ENCODE measurements at regions not wholly inside any gene's neighbourhood (a gene's known extent, or its start where the extent isn't known, plus 50 kb on each side); places are given as distances from the start of the nearest gene placed in this dataset.
"Not testable (repeated sequence)": the region's sequence is repeated elsewhere in the genome, so short reads cannot be mapped to it uniquely, and the experiment has no call there.

DNA sequence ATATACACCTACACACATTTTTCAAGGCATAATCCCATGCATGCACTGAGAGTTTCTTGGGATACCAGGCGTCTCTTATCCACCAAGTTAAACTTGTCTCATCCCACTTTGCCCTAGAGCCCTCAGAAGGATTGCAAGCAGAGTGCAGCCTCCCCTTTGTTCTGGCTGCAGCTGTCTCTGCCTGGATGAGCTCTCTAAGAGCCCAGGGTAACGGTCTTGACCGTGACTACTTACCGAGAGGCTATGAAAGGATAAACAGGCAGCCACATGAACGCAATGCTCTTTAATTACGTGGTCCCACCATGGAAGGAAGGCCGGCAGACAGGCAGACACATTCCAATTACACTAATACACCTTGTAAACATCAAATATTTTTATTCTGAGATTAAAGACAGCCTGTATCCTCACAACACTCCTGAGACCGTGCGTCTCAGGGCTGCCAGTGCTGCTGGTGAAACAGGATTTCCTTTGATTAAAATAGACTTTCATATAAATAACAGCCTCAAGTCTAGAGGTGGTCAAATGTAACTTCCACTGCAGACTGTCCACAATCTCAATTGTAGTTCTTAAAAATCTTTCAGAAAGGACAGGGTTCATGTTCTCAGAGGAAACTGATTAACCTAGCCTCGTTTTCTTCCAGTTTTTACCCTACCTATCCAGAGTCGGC is 210.0 kb upstream of the PRDM1 start:
- DNase-seq (ENCODE audit: low spot score in 2 of 2): no peak
- H3K4me1 Mint-ChIP-seq: peaks cover 9% of the 10 kb centered on the region
- ATAC-seq (replicated peaks; ENCODE audit: extremely low read depth, poor library complexity, severe bottlenecking): no peak
- H3K27me3 Mint-ChIP-seq: peaks cover 41% of the 10 kb centered on the region
- H3K4me3 Mint-ChIP-seq: no peak overlapping the region
- H3K9me3 Mint-ChIP-seq: no peaks in the 10 kb centered on the region
- H3K27ac Mint-ChIP-seq (ENCODE audit: low read depth): no peak overlapping the region
- H3K36me3 Mint-ChIP-seq (ENCODE audit: insufficient read depth): peaks cover 2% of the 10 kb centered on the region

DNA sequence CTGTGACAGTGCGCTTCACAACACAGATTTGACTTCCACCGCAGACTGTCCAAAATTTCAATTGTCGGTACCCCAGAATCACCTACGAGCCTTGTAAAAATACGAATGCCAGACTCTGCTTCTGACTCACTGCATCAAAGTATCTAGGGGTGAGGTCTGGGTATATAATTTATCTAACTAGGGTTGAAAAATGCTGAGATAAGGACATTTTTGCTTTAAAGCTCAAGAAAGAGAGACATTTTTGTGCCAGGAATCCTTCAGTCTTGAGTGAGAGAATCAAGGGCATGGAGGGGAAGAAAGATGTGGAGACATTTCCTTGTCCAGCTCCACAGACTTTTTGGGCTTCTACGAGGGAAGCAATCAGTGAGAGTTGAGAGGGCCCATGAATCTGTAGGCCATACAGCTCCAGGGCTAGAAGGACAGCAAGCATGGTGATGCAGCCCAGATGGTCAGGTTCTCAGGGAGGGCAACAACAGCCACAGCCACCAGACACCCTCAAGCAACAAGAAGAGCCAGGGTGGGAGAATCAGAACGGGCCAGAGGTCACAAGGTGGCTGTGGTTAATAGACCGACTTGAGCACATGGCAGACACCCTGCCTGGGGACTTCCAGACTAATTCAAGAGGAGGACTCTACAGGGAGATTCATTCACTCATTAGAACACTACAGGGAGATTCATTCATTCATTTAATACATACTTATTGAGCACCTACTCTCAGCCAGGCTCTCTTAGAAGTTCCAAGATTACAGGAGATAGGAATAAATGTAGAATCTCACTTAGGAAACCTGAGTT is 211.1 kb upstream of the PRDM1 start:
- Mint-ChIP-seq H3K36me3 (ENCODE audit: insufficient read depth) (peaks cover 2% of the 10 kb centered on the region), H3K9me3 (no peaks in the 10 kb centered on the region), H3K4me3 (no peak overlapping the region), H3K27me3 (peaks cover 33% of the 10 kb centered on the region), H3K27ac (ENCODE audit: low read depth) (no peak overlapping the region), H3K4me1 (peaks cover 2% of the 10 kb centered on the region)
- DNase-seq (ENCODE audit: low spot score in 2 of 2) (no peak), ATAC-seq (replicated peaks; ENCODE audit: extremely low read depth, poor library complexity, severe bottlenecking) (no peak)

DNA sequence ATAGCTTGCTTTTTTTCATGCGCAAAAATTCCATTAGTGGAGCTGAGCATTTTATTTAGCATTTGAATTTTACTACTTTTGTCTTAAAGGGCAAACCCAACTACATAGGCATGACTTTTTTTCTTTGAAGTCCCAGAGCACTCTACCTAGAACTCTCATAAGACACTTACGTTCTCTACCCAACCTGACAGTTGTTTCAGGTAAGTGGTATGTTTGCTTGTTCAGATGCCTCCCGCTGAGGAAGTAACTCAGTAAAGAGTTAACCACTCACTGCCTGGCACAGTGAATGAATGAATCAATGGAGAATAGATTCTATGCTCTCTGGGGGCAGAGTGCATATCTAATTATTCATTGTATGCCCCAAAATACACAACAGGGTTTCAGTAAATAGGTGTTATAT is 212.3 kb upstream of the PRDM1 start:
- DNase-seq (ENCODE audit: low spot score in 2 of 2) (no peak), ATAC-seq (replicated peaks; ENCODE audit: extremely low read depth, poor library complexity, severe bottlenecking) (no peak)
- no peak overlapping the region for H3K4me3 Mint-ChIP-seq
- H3K27ac Mint-ChIP-seq (ENCODE audit: low read depth): no peak overlapping the region
- H3K4me1 Mint-ChIP-seq: no peaks in the 10 kb centered on the region
- H3K9me3 Mint-ChIP-seq: no peaks in the 10 kb centered on the region
- peaks cover 30% of the 10 kb centered on the region for H3K27me3 Mint-ChIP-seq
- peaks cover 2% of the 10 kb centered on the region for H3K36me3 Mint-ChIP-seq (ENCODE audit: insufficient read depth)

DNA sequence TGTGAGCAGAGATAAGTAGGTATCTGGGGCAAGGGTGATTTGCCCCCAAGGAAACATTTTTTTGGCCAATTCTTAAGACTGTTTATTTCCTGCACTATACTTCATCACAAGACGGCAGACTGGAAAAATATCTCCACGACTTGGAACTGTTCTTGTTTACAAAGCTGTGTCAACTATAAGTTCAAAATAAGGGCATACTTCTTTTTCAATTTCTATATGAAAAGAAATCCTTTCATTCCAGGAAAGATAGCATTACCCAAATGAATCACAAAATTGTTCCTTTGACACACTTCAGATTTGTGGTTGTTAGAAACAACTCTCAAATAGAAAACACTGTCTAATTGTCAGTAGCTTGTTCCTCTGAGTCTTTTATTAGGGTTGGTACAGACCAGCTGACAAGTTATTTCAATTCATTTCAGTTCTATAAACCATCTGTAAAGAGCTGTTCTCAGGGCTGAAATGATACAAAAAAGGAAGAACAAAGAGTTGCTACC is 212.9 kb upstream of the PRDM1 start:
- DNase-seq (ENCODE audit: low spot score in 2 of 2): no peak
- no peaks in the 10 kb centered on the region for H3K4me1 Mint-ChIP-seq

DNA sequence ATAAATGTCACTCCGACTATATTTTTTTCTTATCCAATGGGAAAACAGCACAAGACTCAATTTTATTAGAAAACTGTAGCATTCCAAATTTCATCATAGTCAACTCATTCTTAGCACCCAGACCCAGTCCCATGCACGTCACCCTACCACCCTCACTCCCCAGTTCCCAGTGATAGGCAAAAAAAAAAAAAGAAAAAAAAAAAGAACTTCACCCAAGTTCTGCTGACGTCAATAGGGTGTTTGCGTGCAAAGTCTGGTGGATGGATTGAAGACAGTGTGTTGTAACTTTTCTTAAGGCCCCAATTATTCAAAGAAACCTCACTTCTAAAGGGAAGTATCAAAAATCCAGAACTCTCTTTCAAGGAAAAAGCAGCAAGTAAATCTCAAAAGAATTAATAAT is 213.9 kb upstream of the PRDM1 start:
- DNase-seq (ENCODE audit: low spot score in 2 of 2) (no peak), ATAC-seq (replicated peaks; ENCODE audit: extremely low read depth, poor library complexity, severe bottlenecking) (no peak)
- Mint-ChIP-seq H3K27me3 (peaks cover 19% of the 10 kb centered on the region), H3K4me3 (no peak overlapping the region), H3K27ac (ENCODE audit: low read depth) (no peak overlapping the region), H3K4me1 (no peaks in the 10 kb centered on the region), H3K36me3 (ENCODE audit: insufficient read depth) (peaks cover 2% of the 10 kb centered on the region), H3K9me3 (no peaks in the 10 kb centered on the region)

More for the DNA sequence above, 212.9 kb upstream of the PRDM1 start:
- H3K4me3 Mint-ChIP-seq: no peak overlapping the region
- no peak for ATAC-seq (replicated peaks; ENCODE audit: extremely low read depth, poor library complexity, severe bottlenecking)
- H3K27me3 Mint-ChIP-seq: peaks cover 24% of the 10 kb centered on the region
- H3K9me3 Mint-ChIP-seq: no peaks in the 10 kb centered on the region
- no peak overlapping the region for H3K27ac Mint-ChIP-seq (ENCODE audit: low read depth)
- H3K36me3 Mint-ChIP-seq (ENCODE audit: insufficient read depth): peaks cover 2% of the 10 kb centered on the region

DNA sequence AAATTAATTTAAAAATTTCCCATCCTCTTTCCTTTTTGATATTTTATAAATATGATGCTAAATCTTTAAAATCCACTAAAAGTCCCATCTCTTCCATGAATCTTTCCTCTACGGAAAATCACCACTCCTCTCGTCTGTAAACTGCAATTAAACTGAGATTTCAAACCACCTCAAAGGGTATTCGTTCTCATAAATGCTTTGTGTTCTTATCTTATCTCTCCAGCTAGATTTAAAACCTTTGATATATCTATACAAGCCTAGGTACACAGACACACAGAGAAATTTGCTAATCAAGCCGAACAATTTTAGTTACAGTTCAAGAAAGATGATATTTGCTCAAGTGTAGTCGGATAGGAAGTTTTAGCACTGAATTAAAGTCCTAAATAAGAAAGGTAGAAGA is 214.6 kb upstream of the PRDM1 start:
- Mint-ChIP-seq H3K9me3 (no peaks in the 10 kb centered on the region), H3K36me3 (ENCODE audit: insufficient read depth) (peaks cover under 1% of the 10 kb centered on the region), H3K4me1 (no peaks in the 10 kb centered on the region), H3K27ac (ENCODE audit: low read depth) (no peak overlapping the region), H3K4me3 (no peak overlapping the region), H3K27me3 (peaks cover 19% of the 10 kb centered on the region)
- ATAC-seq (replicated peaks; ENCODE audit: extremely low read depth, poor library complexity, severe bottlenecking) (no peak), DNase-seq (ENCODE audit: low spot score in 2 of 2) (no peak)

DNA sequence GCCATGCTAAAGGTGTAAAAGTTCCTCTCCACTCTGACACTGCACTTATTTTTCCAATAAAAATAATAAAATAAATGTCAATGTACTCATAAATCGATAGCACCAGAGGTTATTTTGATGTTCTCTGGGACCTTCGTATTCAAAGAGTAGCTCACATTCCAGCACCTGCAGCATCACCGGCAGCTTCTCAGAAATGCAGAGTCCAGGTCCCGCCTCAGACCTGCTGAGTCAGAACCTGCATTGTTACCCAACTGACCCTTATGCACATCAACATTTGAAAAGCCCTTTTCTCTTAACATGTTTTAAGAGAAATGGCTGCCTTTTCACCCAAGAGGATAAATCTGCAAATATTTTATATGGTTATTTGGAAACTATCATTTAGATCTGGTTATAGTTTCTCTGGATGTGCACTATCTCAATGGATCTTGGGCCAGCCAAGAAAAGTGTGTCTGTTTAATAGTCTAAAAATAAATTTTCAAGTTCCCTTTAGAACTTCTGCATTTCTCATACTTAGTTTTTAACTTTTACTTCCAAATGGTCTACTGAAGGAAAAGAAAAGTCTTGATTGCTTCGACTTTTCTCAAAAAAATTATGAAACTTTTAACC is 216.2 kb upstream of the PRDM1 start:
- Mint-ChIP-seq H3K27me3 (peaks cover 19% of the 10 kb centered on the region), H3K27ac (ENCODE audit: low read depth) (no peak overlapping the region), H3K36me3 (ENCODE audit: insufficient read depth) (no peaks in the 10 kb centered on the region), H3K9me3 (no peaks in the 10 kb centered on the region), H3K4me3 (no peak overlapping the region), H3K4me1 (no peaks in the 10 kb centered on the region)
- ATAC-seq (replicated peaks; ENCODE audit: extremely low read depth, poor library complexity, severe bottlenecking) (no peak), DNase-seq (ENCODE audit: low spot score in 2 of 2) (no peak)

DNA sequence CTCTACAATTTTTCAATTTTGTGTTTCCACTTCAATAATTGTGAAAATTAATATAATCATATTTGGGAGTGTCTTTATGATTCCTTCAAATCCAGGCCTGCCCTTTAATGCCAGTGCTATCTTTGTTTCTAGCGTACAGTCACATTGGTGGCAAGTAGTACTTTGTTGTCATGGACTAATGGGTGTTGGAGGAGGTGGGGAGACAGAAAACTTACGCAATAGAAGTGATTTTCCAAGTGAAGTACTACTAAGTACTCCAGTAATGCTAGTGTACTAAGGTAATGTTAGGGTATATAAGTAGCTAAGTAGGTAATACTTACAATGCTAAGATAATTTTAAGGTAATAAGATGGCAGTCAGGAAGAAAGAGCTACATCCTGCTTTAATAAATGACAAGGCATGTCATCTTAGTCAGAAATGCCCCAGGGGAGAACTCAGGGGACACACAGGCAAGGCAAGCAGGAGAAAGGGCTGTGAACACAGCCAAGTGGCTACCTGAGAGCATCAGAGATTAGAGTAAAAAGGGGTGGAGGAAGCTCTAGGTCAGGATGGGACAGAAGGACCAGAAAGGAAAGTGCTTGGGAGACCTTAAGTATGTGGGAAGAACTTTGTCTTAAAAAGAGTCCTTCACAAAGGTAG is 217.2 kb upstream of the PRDM1 start:
- DNase-seq (ENCODE audit: low spot score in 2 of 2) (no peak), ATAC-seq (replicated peaks; ENCODE audit: extremely low read depth, poor library complexity, severe bottlenecking) (no peak)
- H3K27me3 Mint-ChIP-seq: peaks cover 19% of the 10 kb centered on the region
- no peak overlapping the region for H3K27ac Mint-ChIP-seq (ENCODE audit: low read depth)
- H3K36me3 Mint-ChIP-seq (ENCODE audit: insufficient read depth): no peaks in the 10 kb centered on the region
- H3K9me3 Mint-ChIP-seq: no peaks in the 10 kb centered on the region
- H3K4me1 Mint-ChIP-seq: no peaks in the 10 kb centered on the region
- H3K4me3 Mint-ChIP-seq: no peak overlapping the region

DNA sequence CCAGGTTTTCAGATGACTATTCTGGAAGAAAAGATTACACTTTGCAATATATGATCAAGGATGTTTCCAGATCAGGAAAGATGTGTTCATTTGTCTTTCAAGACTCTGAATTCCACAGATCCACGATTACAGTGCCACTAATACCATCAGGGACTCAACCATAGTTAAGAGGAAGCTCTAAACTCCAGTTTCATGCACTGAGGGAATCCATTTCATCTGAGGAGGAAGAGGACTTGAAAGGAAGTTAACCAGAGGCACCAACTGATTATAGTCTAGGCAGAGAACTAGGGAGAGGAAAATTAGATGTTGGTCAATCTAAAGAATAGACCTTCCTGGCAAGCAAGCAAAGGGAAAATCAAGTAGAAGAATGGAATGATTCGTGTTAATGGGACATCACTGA is 218.3 kb upstream of the PRDM1 start:
- H3K4me1 Mint-ChIP-seq: no peaks in the 10 kb centered on the region
- ATAC-seq (replicated peaks; ENCODE audit: extremely low read depth, poor library complexity, severe bottlenecking): no peak

DNA sequence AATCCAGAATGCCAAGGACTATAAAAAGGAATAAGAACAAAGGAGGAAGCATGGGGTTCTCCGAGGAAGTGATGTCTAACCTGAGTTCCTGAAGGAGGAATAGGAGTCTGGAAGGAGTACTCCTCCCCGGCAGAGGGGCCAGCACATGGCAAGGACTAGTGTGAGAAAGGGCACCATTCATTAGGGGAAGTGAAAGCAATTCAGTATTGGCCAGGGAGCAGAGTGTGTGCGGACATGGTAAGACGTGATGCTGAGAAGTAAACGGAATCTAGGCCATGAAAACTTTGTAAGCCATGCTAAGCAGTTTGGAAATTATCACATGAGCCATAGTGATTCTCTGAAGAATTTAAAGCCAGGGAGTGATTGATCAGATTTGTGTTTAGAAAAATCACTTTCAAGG is 218.9 kb upstream of the PRDM1 start:
- H3K27ac Mint-ChIP-seq (ENCODE audit: low read depth): no peak overlapping the region
- peaks cover 14% of the 10 kb centered on the region for H3K27me3 Mint-ChIP-seq
- DNase-seq (ENCODE audit: low spot score in 2 of 2) (no peak), ATAC-seq (replicated peaks; ENCODE audit: extremely low read depth, poor library complexity, severe bottlenecking) (no peak)
- H3K4me1 Mint-ChIP-seq: no peaks in the 10 kb centered on the region
- no peaks in the 10 kb centered on the region for H3K9me3 Mint-ChIP-seq
- no peaks in the 10 kb centered on the region for H3K36me3 Mint-ChIP-seq (ENCODE audit: insufficient read depth)
- H3K4me3 Mint-ChIP-seq: no peak overlapping the region

More for the DNA sequence above, 218.3 kb upstream of the PRDM1 start:
- no peaks in the 10 kb centered on the region for H3K36me3 Mint-ChIP-seq (ENCODE audit: insufficient read depth)
- H3K27ac Mint-ChIP-seq (ENCODE audit: low read depth): no peak overlapping the region
- no peak overlapping the region for H3K4me3 Mint-ChIP-seq
- DNase-seq (ENCODE audit: low spot score in 2 of 2): no peak
- no peaks in the 10 kb centered on the region for H3K9me3 Mint-ChIP-seq
- peaks cover 19% of the 10 kb centered on the region for H3K27me3 Mint-ChIP-seq

DNA sequence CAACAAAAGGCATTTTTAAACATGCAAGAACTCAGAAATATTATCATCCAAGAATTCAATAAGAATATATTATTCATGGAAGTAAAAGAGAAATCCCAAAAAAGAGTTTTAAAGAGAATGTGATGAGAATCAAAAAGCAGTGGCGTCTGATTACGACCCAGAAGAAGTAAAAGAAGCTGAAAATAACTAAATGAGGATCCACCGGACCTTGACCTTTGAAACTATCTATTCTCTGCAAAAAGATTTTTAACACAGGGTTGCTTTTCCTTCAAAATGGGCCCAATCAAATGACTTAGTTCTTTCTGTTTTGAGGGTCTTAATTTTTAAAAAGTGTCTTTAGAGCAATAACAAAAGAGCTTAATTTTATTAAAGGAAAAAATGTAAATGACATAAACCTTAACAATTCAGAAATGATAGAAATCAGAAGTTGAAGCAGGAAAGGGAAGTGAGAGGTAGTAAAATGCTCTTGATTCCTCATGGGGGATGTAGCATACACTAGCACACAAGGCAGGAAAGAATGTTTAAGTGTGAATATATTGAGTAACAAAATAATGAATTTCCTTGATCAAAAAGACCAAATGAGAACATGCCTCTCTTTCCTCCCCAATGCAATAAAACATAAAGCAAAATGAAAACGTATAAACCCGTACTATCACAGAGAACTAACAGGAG is 223.1 kb upstream of the PRDM1 start:
- Mint-ChIP-seq H3K27ac (ENCODE audit: low read depth) (no peak overlapping the region), H3K4me3 (no peak overlapping the region), H3K4me1 (no peaks in the 10 kb centered on the region), H3K36me3 (ENCODE audit: insufficient read depth) (no peaks in the 10 kb centered on the region), H3K27me3 (no peaks in the 10 kb centered on the region), H3K9me3 (no peaks in the 10 kb centered on the region)
- no peak for ATAC-seq (replicated peaks; ENCODE audit: extremely low read depth, poor library complexity, severe bottlenecking)
- DNase-seq (ENCODE audit: low spot score in 2 of 2): no peak

DNA sequence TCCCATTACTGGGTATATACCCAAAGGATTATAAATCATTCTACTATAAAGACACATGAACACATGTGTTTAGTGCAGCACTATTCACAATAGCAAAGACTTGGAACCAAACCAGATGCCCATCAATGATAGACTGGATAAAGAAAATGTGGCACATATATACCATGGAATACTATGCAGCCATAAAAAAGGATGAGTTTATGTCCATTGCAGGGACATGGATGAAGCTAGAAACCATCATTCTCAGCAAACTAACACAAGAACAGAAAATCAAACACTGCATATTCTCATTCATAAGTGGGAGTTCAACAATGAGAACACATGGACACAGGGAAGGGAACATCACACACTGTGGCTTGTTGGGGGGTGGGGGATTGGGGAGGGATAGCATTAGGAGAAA is 225.2 kb upstream of the PRDM1 start:
- H3K9me3 Mint-ChIP-seq; H3K36me3 Mint-ChIP-seq (ENCODE audit: insufficient read depth); H3K27ac Mint-ChIP-seq (ENCODE audit: low read depth); H3K27me3 Mint-ChIP-seq; H3K4me3 Mint-ChIP-seq; DNase-seq (ENCODE audit: low spot score in 2 of 2); ATAC-seq (replicated peaks; ENCODE audit: extremely low read depth, poor library complexity, severe bottlenecking); H3K4me1 Mint-ChIP-seq: not testable (repeated sequence)

Data from central memory CD8-positive, alpha-beta T cell (primary cell).